Pancreas (tissue), 10 donors: ENCODE measurements at regions not wholly inside any gene's neighbourhood (a gene's known extent, or its start where the extent isn't known, plus 50 kb on each side); places are given as distances from the start of the nearest gene placed in this dataset.
"Not testable (repeated sequence)": the region's sequence is repeated elsewhere in the genome, so short reads cannot be mapped to it uniquely, and the experiment has no call there.

Source experiments
- ATAC-seq, 4 donors: fragments of 200-7000 bp; cut with Tn5 transposase; one replicate each; pipeline versions ENCODE4 v1.8.0 to v1.9.1; 2020; ENCODE audit warnings: mild to moderate bottlenecking in 4 of 4, moderate library complexity in 4 of 4
- DNase-seq, 6 donors: peaks; one replicate each; pipeline ENCODE4 v3.0.0-alpha.2; 2020
- FAIRE-seq: peaks from 2 replicates; lab custom pipeline; 2012; peaks lifted over from hg19 to GRCh38; lab: Jason Lieb, UNC
- H3K27ac ChIP-seq, 4 donors: fragments of 200-600 bp; sonication (generic); 1 replicate in 3 of 4; 2 replicates in 1 of 4; pipeline versions ENCODE4 v1.5.0 to v1.8.0; 2020
- H3K27me3 ChIP-seq, 4 donors: fragments of 200-600 bp; one replicate each; pipeline ENCODE4 v1.8.0; 2021
- H3K36me3 ChIP-seq, 3 donors: fragments of 200-600 bp; sonication (generic) in 1 of 3; one replicate each; pipeline versions ENCODE4 v1.5.0 to v1.8.0; 2020 to 2021
- H3K4me1 ChIP-seq, 3 donors: fragments of 200-600 bp; one replicate each; pipeline ENCODE4 v1.8.0; 2021
- H3K4me3 ChIP-seq, 4 donors: fragments of 200-600 bp; sonication (generic) in 2 of 4; one replicate each; pipeline versions ENCODE4 v1.5.0 to v1.8.0; 2020 to 2021
- H3K9me3 ChIP-seq, 4 donors: fragments of 200-600 bp; one replicate each; pipeline ENCODE4 v1.8.0; 2021
- CTCF ChIP-seq, 4 donors: fragments of 200-600 bp; sonication (generic) in 3 of 4; IDR thresholded peaks; one replicate each; pipeline versions ENCODE4 v1.5.0 to v1.8.0; 2021; ENCODE audit warnings: antibody characterized with exemption in 4 of 4
- WGBS, 2 donors: extraction: QIAGEN DNeasy Blood & Tissue Kit; methylation state at CpG; one replicate each; pipeline ENCODE4 v1.1.7; 2013; 5-methylcytosine and 5-hydroxymethylcytosine counted together
- intact Hi-C, 3 donors: fragments of 100-400 bp; cut with DNase I; formaldehyde crosslinking; loops; one replicate each; pipeline versions ENCODE4 v1.11.1 to v1.14.2; 2022
- donor health status: healthy with polysubstance abuse.
- donor health status: DM: no; HTN: no; CAD: no; lungs with moderate emphysema.
- donor health status: DM: no; HTN: no; CAD: no.
- donor health status: control.
- donor health status: control.
- donor health status: Bipolar disorder and iron deficiency.
- donor health status: DM: yes; HTN: yes; CAD: no.
- donor health status: DM: no; HTN: no; CAD: no.
- donor health status: DM: no; HTN: no; CAD: no.
- donor health status: DM: yes; HTN: yes; CAD: no.

GRCh38 chrX:121755541-121755940, 708.1 kb downstream of the GLUD2 start:
- DNase-seq: no peak
- no peak for TF ChIP-seq CTCF (IDR thresholded peaks at IDR 0.05)

GRCh38 chrX:121761845-121762244, 714.4 kb downstream of the GLUD2 start:
- no peak for FAIRE-seq
- intact Hi-C loops: no loop called here
- Histone ChIP-seq H3K36me3 (no peaks in the 10 kb centered on the region), H3K9me3 (no peaks in the 10 kb centered on the region), H3K27me3 (no peaks in the 10 kb centered on the region), H3K4me1 (no peaks in the 10 kb centered on the region), H3K27ac (no peak overlapping the region), H3K4me3 (no peak overlapping the region)
- WGBS, 2 donors: 58 to 73% methylated on average over 6 of the region's 6 CpGs
- TF ChIP-seq CTCF (IDR thresholded peaks at IDR 0.05): no peak
- no peak for DNase-seq
- no peak for ATAC-seq

More at GRCh38 chrX:121755541-121755940, 708.1 kb downstream of the GLUD2 start:
- Histone ChIP-seq H3K4me1 (no peaks in the 10 kb centered on the region), H3K9me3 (no peaks in the 10 kb centered on the region), H3K36me3 (no peaks in the 10 kb centered on the region), H3K27me3 (no peaks in the 10 kb centered on the region), H3K27ac (no peak overlapping the region), H3K4me3 (no peak overlapping the region)
- intact Hi-C loops: no loop called here
- ATAC-seq: no peak
- 31 to 40% methylated on average over 3 of the region's 3 CpGs for WGBS, 2 donors
- no peak for FAIRE-seq

- WGBS, 2 donors: 73 to 81% methylated on average over 4 of the region's 4 CpGs
- FAIRE-seq (no peak), ATAC-seq (no peak), DNase-seq (no peak)
- Histone ChIP-seq H3K27ac (no peak overlapping the region), H3K4me1 (no peaks in the 10 kb centered on the region), H3K27me3 (no peaks in the 10 kb centered on the region), H3K4me3 (no peak overlapping the region), H3K36me3 (no peaks in the 10 kb centered on the region), H3K9me3 (no peaks in the 10 kb centered on the region)
- TF ChIP-seq CTCF (IDR thresholded peaks at IDR 0.05): no peak
- intact Hi-C loops: no loop called here
Observed at GRCh38 chrX:121763671-121764070, 716.3 kb downstream of the GLUD2 start.

GRCh38 chrX:121768210-121768609, 720.8 kb downstream of the GLUD2 start:
- H3K4me1 ChIP-seq, H3K9me3 ChIP-seq, FAIRE-seq, ATAC-seq, intact Hi-C loops, H3K27ac ChIP-seq, H3K36me3 ChIP-seq, H3K4me3 ChIP-seq, DNase-seq, H3K27me3 ChIP-seq: not testable (repeated sequence)
- WGBS, 2 donors: 51 to 65% methylated on average over 3 of the region's 3 CpGs

GRCh38 chrX:121781991-121782390, 734.6 kb downstream of the GLUD2 start:
- Histone ChIP-seq H3K27ac (no peak overlapping the region), H3K27me3 (no peaks in the 10 kb centered on the region), H3K9me3 (no peaks in the 10 kb centered on the region), H3K4me3 (no peak overlapping the region), H3K36me3 (no peaks in the 10 kb centered on the region), H3K4me1 (no peaks in the 10 kb centered on the region)
- no peak for ATAC-seq
- intact Hi-C loops: no loop called here
- no peak for FAIRE-seq
- TF ChIP-seq CTCF (IDR thresholded peaks at IDR 0.05): no peak
- DNase-seq: no peak

GRCh38 chrX:121782544-121782943, 735.1 kb downstream of the GLUD2 start:
- Histone ChIP-seq H3K4me1 (no peaks in the 10 kb centered on the region), H3K4me3 (no peak overlapping the region), H3K36me3 (no peaks in the 10 kb centered on the region), H3K27me3 (no peaks in the 10 kb centered on the region), H3K9me3 (no peaks in the 10 kb centered on the region), H3K27ac (no peak overlapping the region)
- 51 to 67% methylated on average over 2 of the region's 2 CpGs for WGBS, 2 donors
- DNase-seq: no peak
- intact Hi-C loops: no loop called here
- no peak for ATAC-seq
- no peak for TF ChIP-seq CTCF (IDR thresholded peaks at IDR 0.05)
- FAIRE-seq: no peak
